HEK293 (cell line): ENCODE measurements at regions not wholly inside any gene's neighbourhood (a gene's known extent, or its start where the extent isn't known, plus 50 kb on each side); places are given as distances from the start of the nearest gene placed in this dataset.

Experiments
- CTCF ChIA-PET: fragments of 350-600 bp; formaldehyde crosslinking; extraction: SDS; loops from one replicate; lab custom pipeline; 2021; ENCODE audit warnings: antibody characterized with exemption; lab: Yijun Ruan, JAX
- POLR2A ChIA-PET: fragments of 300-600 bp; formaldehyde crosslinking; extraction: SDS; loops from one replicate; lab custom pipeline; 2020; ENCODE audit warnings: antibody characterized with exemption, inconsistent platforms; lab: Yijun Ruan, JAX
- H3K27ac ChIP-seq: fragments of 200-500 bp; sonication (Bioruptor generic); 2 replicates; pipeline ENCODE4 v1.5.1; 2014; ENCODE audit warnings: low read depth, low read length, control low read depth, inconsistent platforms; ENCODE audit errors: extremely low read depth
- H3K36me3 ChIP-seq, 2 experiments: fragments of 200-500 bp in 1 of 2; sonication (Bioruptor generic) in 1 of 2; 1 replicate in 1 of 2; 2 replicates in 1 of 2; pipeline ENCODE4 v1.5.1; 2014 to 2017; ENCODE audit warnings: inconsistent platforms in 2 of 2, low read length in 2 of 2; ENCODE audit not compliant: control insufficient read depth in 2 of 2, insufficient read depth in 1 of 2
- H3K4me1 ChIP-seq: fragments of 200-500 bp; sonication (Bioruptor generic); 2 replicates; pipeline ENCODE4 v1.5.1; 2014; ENCODE audit warnings: mild to moderate bottlenecking, low read length, inconsistent platforms; ENCODE audit not compliant: control insufficient read depth, insufficient read depth
- H3K4me3 ChIP-seq: 2 replicates; pipeline ENCODE4 v1.5.1; 2011; ENCODE audit warnings: low read depth, mild to moderate bottlenecking, control low read depth, low read length, moderate library complexity
- H3K9me3 ChIP-seq: fragments of 200-500 bp; sonication (Bioruptor generic); 2 replicates; pipeline ENCODE4 v1.5.1; 2014; ENCODE audit warnings: low read depth, low read length, inconsistent platforms; ENCODE audit not compliant: control insufficient read depth, insufficient read depth
- BCL11A ChIP-seq: fragments of 450-650 bp; formaldehyde crosslinking; IDR thresholded peaks from 2 replicates; pipeline ENCODE4 v1.5.1; 2016; ENCODE audit warnings: low read depth, missing biosample characterization, missing genetic modification characterization
- REPIN1 ChIP-seq: fragments of 450-650 bp; formaldehyde crosslinking; IDR thresholded peaks from 2 replicates; pipeline ENCODE4 v1.5.1; 2017; ENCODE audit warnings: missing biosample characterization, missing genetic modification characterization, low read depth
- SP2 ChIP-seq: fragments of 450-650 bp; formaldehyde crosslinking; IDR thresholded peaks from 2 replicates; pipeline ENCODE4 v1.5.1; 2016; ENCODE audit warnings: missing biosample characterization, missing genetic modification characterization
- ZBTB8A ChIP-seq: fragments of 450-650 bp; formaldehyde crosslinking; IDR thresholded peaks from 2 replicates; pipeline ENCODE4 v1.5.1; 2016; ENCODE audit warnings: missing biosample characterization, missing genetic modification characterization
- ZFHX2 ChIP-seq: fragments of 450-650 bp; formaldehyde crosslinking; conservative IDR thresholded peaks from 2 replicates; pipeline ENCODE4 v1.5.1; 2016; ENCODE audit warnings: missing biosample characterization, missing genetic modification characterization
- ZFP37 ChIP-seq: fragments of 450-650 bp; formaldehyde crosslinking; IDR thresholded peaks from 2 replicates; pipeline ENCODE4 v1.5.1; 2016; ENCODE audit warnings: missing biosample characterization, missing genetic modification characterization
- ZNF274 ChIP-seq, 2 experiments: fragments of 200-500 bp in 1 of 2; fragments of 450-650 bp in 1 of 2; sonication (Bioruptor generic) in 1 of 2; formaldehyde crosslinking in 1 of 2; IDR thresholded peaks; 2 replicates each; pipeline versions ENCODE4 v1.5.1 to v1.6.1; 2014 to 2016; ENCODE audit warnings: borderline replicate concordance in 1 of 2, inconsistent platforms in 1 of 2, low read length in 1 of 2, missing biosample characterization in 1 of 2, missing genetic modification characterization in 1 of 2
- ZNF354C ChIP-seq: fragments of 450-650 bp; formaldehyde crosslinking; IDR thresholded peaks from 2 replicates; pipeline ENCODE4 v1.5.1; 2016; ENCODE audit warnings: missing biosample characterization, missing genetic modification characterization, low read depth, borderline replicate concordance
- ZNF426 ChIP-seq: fragments of 450-650 bp; formaldehyde crosslinking; IDR thresholded peaks from 2 replicates; pipeline ENCODE4 v1.5.1; 2017; ENCODE audit warnings: missing biosample characterization, missing genetic modification characterization, mild to moderate bottlenecking, inconsistent platforms, moderate library complexity
- ZNF549 ChIP-seq: fragments of 450-650 bp; IDR thresholded peaks from 2 replicates; pipeline ENCODE4 v1.5.1; 2018; ENCODE audit warnings: missing biosample characterization, missing genetic modification characterization, mild to moderate bottlenecking, inconsistent platforms, moderate library complexity
- ZNF658 ChIP-seq: fragments of 450-650 bp; formaldehyde crosslinking; IDR thresholded peaks from 2 replicates; pipeline ENCODE4; 2016; ENCODE audit warnings: missing biosample characterization, missing genetic modification characterization
- ZNF677 ChIP-seq: fragments of 450-650 bp; IDR thresholded peaks from 2 replicates; pipeline ENCODE4 v1.5.0; 2018; ENCODE audit warnings: missing biosample characterization, mild to moderate bottlenecking, missing genetic modification characterization, moderate library complexity
- TF ChIP-seq, protein P1 (sequence below): fragments of 450-650 bp; formaldehyde crosslinking; IDR thresholded peaks from 2 replicates; pipeline ENCODE4 v1.5.1; 2016; ENCODE audit warnings: missing biosample characterization, missing genetic modification characterization
- TF ChIP-seq, protein P2 (sequence below): fragments of 450-650 bp; formaldehyde crosslinking; IDR thresholded peaks from 2 replicates; pipeline ENCODE4 v1.5.1; 2016; ENCODE audit warnings: missing biosample characterization, missing genetic modification characterization
- TF ChIP-seq, protein P3 (sequence below): fragments of 450-650 bp; formaldehyde crosslinking; IDR thresholded peaks from 2 replicates; pipeline ENCODE4 v1.5.1; 2016; ENCODE audit warnings: missing biosample characterization, missing genetic modification characterization

DNA sequence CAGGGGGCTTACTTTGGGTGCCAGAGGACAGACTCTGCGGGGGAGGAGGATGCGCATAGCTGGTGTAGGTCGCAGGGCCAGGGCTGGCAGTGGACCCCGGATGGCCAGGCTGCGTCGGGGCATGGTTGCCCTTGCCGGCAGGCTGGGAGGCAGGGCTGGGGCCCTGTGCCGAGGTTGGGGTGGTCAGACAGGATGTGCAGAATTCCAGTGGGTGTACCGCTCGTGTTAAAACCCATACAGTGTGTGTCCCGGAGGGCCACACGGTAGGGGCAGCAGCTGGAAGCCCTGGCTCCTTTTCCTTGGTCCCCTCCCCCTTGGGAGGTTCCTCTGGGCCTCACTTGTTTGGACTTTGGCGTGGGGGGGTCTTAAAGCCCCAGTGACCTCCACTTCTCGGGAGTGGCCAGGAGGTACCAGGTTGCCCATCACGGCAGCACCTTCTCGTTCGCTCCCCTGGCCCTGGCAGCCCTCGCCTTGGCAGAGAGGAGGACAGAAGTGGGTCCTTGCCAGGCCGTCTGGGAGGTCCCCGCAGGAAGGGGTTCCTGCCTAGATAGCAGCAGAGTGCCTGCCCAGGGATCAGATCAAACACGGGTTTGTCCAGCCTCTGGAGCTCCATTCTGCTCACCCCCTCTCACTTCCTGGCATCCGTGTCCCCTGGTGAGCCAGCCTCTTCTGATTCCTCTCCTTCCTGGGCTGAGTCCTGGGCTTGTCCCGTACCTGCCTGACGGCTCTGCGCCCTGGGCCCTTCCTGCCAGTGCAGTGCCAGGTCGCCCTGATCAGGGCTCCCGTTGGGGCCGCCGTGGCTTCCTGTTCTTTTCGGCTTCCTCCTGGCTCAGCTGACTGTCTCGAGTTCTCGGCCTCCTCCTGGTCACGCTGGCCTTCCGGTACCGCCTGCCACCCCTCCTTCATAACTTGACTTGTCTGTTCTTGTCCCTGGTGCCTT is 56.7 kb upstream of the HGFAC start:
- CTCF ChIA-PET, result no interaction called here
- no peak overlapping the region for H3K27ac ChIP-seq

DNA sequence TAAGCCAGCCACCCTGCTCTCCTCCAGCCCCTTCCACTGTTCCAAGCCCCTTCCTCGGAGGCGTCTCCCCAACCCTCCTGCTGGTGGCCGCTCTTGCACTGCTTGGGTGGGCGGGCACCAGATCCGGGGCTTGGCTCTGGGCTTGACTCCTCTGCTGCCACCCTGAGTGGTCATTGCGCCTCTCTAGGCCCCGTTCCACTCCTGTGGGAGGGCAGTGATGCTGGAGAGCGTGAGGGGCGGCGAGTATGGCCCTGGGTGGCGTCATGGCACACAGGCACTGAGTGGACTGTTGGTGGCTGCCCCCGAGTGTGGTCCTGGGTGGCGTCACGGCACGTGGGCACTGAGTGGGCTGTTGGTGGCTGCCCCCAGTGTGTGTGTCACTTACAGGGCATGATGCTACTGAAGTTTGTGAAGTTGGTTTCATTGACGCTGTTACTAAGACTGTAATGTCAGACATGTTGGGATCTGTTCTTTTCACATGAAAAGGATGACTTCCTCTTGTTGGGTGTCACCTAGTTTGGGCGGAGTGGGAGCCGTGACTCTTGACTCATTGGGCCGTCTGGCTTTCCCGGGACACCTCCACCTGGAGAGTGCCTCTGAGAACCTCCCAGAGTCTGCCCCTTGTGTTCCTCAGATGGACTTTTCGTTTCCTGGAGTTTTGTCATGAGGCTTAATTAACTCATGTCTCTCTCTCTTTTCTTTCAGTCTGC is 55.9 kb upstream of the HGFAC start:
- TF ChIP-seq ZNF549 (tag by site-specific recombination), result no peak
- TF ChIP-seq ZFHX2 (tag by site-specific recombination), result peak; percentile 56
- no peak for TF ChIP-seq ZNF354C (tag by site-specific recombination)
- no peaks in the 10 kb centered on the region for H3K9me3 ChIP-seq
- no peak overlapping the region for H3K27ac ChIP-seq
- no peaks in the 10 kb centered on the region for H3K36me3 ChIP-seq
- H3K4me1 ChIP-seq, result peaks cover 9% of the 10 kb centered on the region; the same call in 1 of the 2 replicates
- POLR2A ChIA-PET, result no interaction called here
- CTCF ChIA-PET, result no interaction called here
- no peak overlapping the region for H3K4me3 ChIP-seq

More for the DNA sequence above, 56.7 kb upstream of the HGFAC start:
- TF ChIP-seq ZNF677 (tag by site-specific recombination) (peak; percentile 61; the same call in 1 of the 2 replicates), REPIN1 (tag by site-specific recombination) (no peak), ZNF658 (tag by site-specific recombination) (no peak)
- TF ChIP-seq, protein P1, sequence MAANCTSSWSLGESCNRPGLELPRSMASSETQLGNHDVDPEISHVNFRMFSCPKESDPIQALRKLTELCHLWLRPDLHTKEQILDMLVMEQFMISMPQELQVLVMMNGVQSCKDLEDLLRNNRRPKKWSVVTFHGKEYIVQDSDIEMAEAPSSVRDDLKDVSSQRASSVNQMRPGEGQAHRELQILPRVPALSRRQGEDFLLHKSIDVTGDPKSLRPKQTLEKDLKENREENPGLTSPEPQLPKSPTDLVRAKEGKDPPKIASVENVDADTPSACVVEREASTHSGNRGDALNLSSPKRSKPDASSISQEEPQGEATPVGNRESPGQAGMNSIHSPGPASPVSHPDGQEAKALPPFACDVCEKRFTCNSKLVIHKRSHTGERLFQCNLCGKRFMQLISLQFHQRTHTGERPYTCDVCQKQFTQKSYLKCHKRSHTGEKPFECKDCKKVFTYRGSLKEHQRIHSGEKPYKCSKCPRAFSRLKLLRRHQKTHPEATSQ (tag by site-specific recombination), result no peak
- Histone ChIP-seq H3K36me3 (no peaks in the 10 kb centered on the region), H3K4me1 (peaks cover 9% of the 10 kb centered on the region; the same call in 1 of the 2 replicates), H3K9me3 (no peaks in the 10 kb centered on the region), H3K4me3 (no peak overlapping the region)
- POLR2A ChIA-PET, result no interaction called here

DNA sequence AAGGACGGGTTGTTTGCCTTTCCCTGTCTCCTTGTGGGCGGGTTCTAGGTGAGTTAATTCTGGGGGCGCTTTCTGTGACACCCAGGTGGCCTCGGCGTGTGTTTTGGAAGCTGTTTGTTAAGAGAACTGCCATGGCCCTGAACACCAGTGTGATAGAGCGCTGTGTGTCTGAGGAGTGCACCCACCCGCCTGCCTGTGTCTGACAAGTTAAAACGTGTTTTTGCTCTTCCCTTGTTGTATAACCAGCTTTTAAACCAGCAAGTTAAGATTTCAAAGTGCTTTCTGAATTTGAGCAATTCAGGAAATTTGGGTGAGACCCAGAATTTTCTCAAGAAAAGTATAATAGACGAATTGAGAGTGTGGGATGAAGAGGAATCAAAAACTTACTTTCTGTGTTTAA is 55.2 kb upstream of the HGFAC start:
- Histone ChIP-seq H3K27ac (no peak overlapping the region), H3K4me1 (peaks cover 9% of the 10 kb centered on the region; the same call in 1 of the 2 replicates), H3K4me3 (no peak overlapping the region), H3K36me3 (no peaks in the 10 kb centered on the region), H3K9me3 (no peaks in the 10 kb centered on the region)
- ChIA-PET POLR2A (no interaction called here), CTCF (interaction anchor here (0.6 kb wide), 1 partner anchor 54 kb away, joined by 5 read pairs; no protein-coding TSS in a partner anchor)
- TF ChIP-seq, protein P2, sequence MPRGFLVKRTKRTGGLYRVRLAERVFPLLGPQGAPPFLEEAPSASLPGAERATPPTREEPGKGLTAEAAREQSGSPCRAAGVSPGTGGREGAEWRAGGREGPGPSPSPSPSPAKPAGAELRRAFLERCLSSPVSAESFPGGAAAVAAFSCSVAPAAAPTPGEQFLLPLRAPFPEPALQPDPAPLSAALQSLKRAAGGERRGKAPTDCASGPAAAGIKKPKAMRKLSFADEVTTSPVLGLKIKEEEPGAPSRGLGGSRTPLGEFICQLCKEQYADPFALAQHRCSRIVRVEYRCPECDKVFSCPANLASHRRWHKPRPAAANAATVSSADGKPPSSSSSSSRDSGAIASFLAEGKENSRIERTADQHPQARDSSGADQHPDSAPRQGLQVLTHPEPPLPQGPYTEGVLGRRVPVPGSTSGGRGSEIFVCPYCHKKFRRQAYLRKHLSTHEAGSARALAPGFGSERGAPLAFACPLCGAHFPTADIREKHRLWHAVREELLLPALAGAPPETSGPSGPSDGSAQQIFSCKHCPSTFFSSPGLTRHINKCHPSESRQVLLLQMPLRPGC (tag by site-specific recombination), result no peak
- TF ChIP-seq ZNF426 (tag by site-specific recombination) (no peak), BCL11A (no peak), SP2 (tag by site-specific recombination) (no peak), ZNF274 (IDR thresholded peaks at IDR 0.05; ENCODE audit: low read length) (no peak), ZNF274 (tag by site-specific recombination; IDR thresholded peaks at IDR 0.05; ENCODE audit: borderline replicate concordance) (no peak), ZBTB8A (tag by site-specific recombination) (no peak), ZFP37 (tag by site-specific recombination) (no peak)
- TF ChIP-seq, protein P3, sequence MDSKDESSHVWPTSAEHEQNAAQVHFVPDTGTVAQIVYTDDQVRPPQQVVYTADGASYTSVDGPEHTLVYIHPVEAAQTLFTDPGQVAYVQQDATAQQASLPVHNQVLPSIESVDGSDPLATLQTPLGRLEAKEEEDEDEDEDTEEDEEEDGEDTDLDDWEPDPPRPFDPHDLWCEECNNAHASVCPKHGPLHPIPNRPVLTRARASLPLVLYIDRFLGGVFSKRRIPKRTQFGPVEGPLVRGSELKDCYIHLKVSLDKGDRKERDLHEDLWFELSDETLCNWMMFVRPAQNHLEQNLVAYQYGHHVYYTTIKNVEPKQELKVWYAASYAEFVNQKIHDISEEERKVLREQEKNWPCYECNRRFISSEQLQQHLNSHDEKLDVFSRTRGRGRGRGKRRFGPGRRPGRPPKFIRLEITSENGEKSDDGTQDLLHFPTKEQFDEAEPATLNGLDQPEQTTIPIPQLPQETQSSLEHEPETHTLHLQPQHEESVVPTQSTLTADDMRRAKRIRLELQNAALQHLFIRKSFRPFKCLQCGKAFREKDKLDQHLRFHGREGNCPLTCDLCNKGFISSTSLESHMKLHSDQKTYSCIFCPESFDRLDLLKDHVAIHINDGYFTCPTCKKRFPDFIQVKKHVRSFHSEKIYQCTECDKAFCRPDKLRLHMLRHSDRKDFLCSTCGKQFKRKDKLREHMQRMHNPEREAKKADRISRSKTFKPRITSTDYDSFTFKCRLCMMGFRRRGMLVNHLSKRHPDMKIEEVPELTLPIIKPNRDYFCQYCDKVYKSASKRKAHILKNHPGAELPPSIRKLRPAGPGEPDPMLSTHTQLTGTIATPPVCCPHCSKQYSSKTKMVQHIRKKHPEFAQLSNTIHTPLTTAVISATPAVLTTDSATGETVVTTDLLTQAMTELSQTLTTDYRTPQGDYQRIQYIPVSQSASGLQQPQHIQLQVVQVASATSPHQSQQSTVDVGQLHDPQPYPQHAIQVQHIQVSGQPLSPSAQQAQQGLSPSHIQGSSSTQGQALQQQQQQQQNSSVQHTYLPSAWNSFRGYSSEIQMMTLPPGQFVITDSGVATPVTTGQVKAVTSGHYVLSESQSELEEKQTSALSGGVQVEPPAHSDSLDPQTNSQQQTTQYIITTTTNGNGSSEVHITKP (tag by site-specific recombination), result no peak
